OCI-LY3 (cell line): ENCODE measurements at regions not wholly inside any gene's neighbourhood (a gene's known extent, or its start where the extent isn't known, plus 50 kb on each side); places are given as distances from the start of the nearest gene placed in this dataset.
"Not testable (repeated sequence)": the region's sequence is repeated elsewhere in the genome, so short reads cannot be mapped to it uniquely, and the experiment has no call there.

Source experiments
- H2AFZ ChIP-seq: fragments of 200-600, 300-600 bp; shearing (Covaris generic); 2 replicates; pipeline ENCODE4 v1.6.0; 2014; ENCODE audit warnings: antibody characterized with exemption, low read depth, low read length
- H3K27ac ChIP-seq: fragments of 200-600, 300-600 bp; sonication (generic); 2 replicates; pipeline ENCODE4 v1.5.1; 2014; ENCODE audit warnings: mild to moderate bottlenecking, low read length, moderate library complexity, mixed read lengths
- H3K27me3 ChIP-seq: fragments of 200-600, 300-600 bp; sonication (generic); 2 replicates; pipeline ENCODE4 v1.6.1; 2014; ENCODE audit warnings: low read depth, low read length, mixed read lengths
- H3K36me3 ChIP-seq: fragments of 200-600, 300-600 bp; sonication (generic); replicated peaks from 2 replicates; pipeline ENCODE3; 2014; ENCODE audit warnings: low read depth, low read length, mixed read lengths
- H3K4me1 ChIP-seq: fragments of 300-600, 200-600 bp; sonication (generic); 2 replicates; pipeline ENCODE4 v1.6.1; 2014; ENCODE audit warnings: low read length, mixed read lengths
- H3K4me2 ChIP-seq: fragments of 200-600, 300-600 bp; sonication (generic); 2 replicates; pipeline ENCODE4 v1.6.1; 2014; ENCODE audit warnings: low read length, mixed read lengths
- H3K4me3 ChIP-seq: fragments of 300-600, 200-600 bp; sonication (generic); 2 replicates; pipeline ENCODE4 v1.5.1; 2014; ENCODE audit warnings: antibody characterized with exemption, mild to moderate bottlenecking, low read length, moderate library complexity
- H3K79me2 ChIP-seq: fragments of 300-600, 200-600 bp; shearing (Covaris generic); 2 replicates; pipeline ENCODE4 v1.6.1; 2014; ENCODE audit warnings: mild to moderate bottlenecking, low read length, mixed read lengths
- H3K9ac ChIP-seq: fragments of 300-600, 200-600 bp; shearing (Covaris generic); 2 replicates; pipeline ENCODE4 v1.6.0; 2014; ENCODE audit warnings: mild to moderate bottlenecking, low read length, moderate library complexity
- H3K9me3 ChIP-seq: fragments of 200-600, 300-600 bp; shearing (Covaris generic); 2 replicates; pipeline ENCODE4 v1.6.1; 2014; ENCODE audit warnings: low read length, mixed read lengths; ENCODE audit not compliant: insufficient read depth
- H4K20me1 ChIP-seq: fragments of 200-600, 300-600 bp; sonication (generic); 2 replicates; pipeline ENCODE4 v1.6.1; 2016; ENCODE audit warnings: low read length, mixed read lengths; ENCODE audit not compliant: insufficient read depth
- CTCF ChIP-seq: fragments of 200-600, 300-600 bp; sonication (generic); IDR thresholded peaks from 2 replicates; pipeline ENCODE4 v1.5.1; 2014; ENCODE audit warnings: antibody characterized with exemption, low read length, low read depth
- EZH2phosphoT487 ChIP-seq: fragments of 200-600 bp; shearing (Covaris generic); IDR thresholded peaks from 2 replicates; pipeline ENCODE4 v1.6.1; 2018; ENCODE audit warnings: antibody characterized with exemption, mixed run types, low read depth

- peak overlapping the region; percentile 71 for H2AFZ ChIP-seq
- no peak overlapping the region for H3K27ac ChIP-seq
Observed at GRCh38 chr5:157948738-157949410, 89.9 kb upstream of the CLINT1 start.

GRCh38 chr5:157947156-157947555 lies 88.2 kb upstream of the CLINT1 start:
- no peaks in the 10 kb centered on the region for H4K20me1 ChIP-seq
- no peak overlapping the region for H2AFZ ChIP-seq
- H3K36me3 ChIP-seq = no peaks in the 10 kb centered on the region
- TF ChIP-seq CTCF (no peak), EZH2phosphoT487 (no peak)
- no peak overlapping the region for H3K27ac ChIP-seq
- no peak overlapping the region for H3K9ac ChIP-seq
- no peaks in the 10 kb centered on the region for H3K27me3 ChIP-seq
- no peaks in the 10 kb centered on the region for H3K9me3 ChIP-seq
- no peak overlapping the region for H3K4me3 ChIP-seq
- peaks cover 20% of the 10 kb centered on the region; the same call in 1 of the 2 replicates for H3K4me1 ChIP-seq
- no peak overlapping the region for H3K4me2 ChIP-seq
- H3K79me2 ChIP-seq = no peaks in the 10 kb centered on the region

More at GRCh38 chr5:157948738-157949410, 89.9 kb upstream of the CLINT1 start:
- TF ChIP-seq EZH2phosphoT487 = no peak
- TF ChIP-seq CTCF = peak; percentile 76
- peak overlapping the region; percentile 72 for H3K4me3 ChIP-seq
- H3K9me3 ChIP-seq = no peaks in the 10 kb centered on the region
- H3K36me3 ChIP-seq = no peaks in the 10 kb centered on the region
- H3K27me3 ChIP-seq = no peaks in the 10 kb centered on the region
- peaks cover 20% of the 10 kb centered on the region; the same call in 1 of the 2 replicates for H3K4me1 ChIP-seq
- peak overlapping the region; percentile 44 for H3K9ac ChIP-seq
- H4K20me1 ChIP-seq = no peaks in the 10 kb centered on the region
- peak overlapping the region; percentile 83 for H3K4me2 ChIP-seq
- no peaks in the 10 kb centered on the region for H3K79me2 ChIP-seq

- not testable (repeated sequence) for H3K9ac ChIP-seq, H3K4me2 ChIP-seq
Observed at GRCh38 chr5:157945822-157946221, 86.9 kb upstream of the CLINT1 start.

GRCh38 chr5:157944938-157945337 lies 86.0 kb upstream of the CLINT1 start:
- H3K4me1 ChIP-seq = peaks cover 13% of the 10 kb centered on the region; the same call in 1 of the 2 replicates
- TF ChIP-seq CTCF (no peak), EZH2phosphoT487 (no peak)
- H3K27ac ChIP-seq = no peak overlapping the region
- H3K4me3 ChIP-seq = no peak overlapping the region
- H3K79me2 ChIP-seq = no peaks in the 10 kb centered on the region
- no peak overlapping the region for H3K4me2 ChIP-seq
- no peak overlapping the region for H3K9ac ChIP-seq
- no peaks in the 10 kb centered on the region for H3K27me3 ChIP-seq
- H4K20me1 ChIP-seq = no peaks in the 10 kb centered on the region
- no peaks in the 10 kb centered on the region for H3K9me3 ChIP-seq
- H3K36me3 ChIP-seq = no peaks in the 10 kb centered on the region
- H2AFZ ChIP-seq = no peak overlapping the region

More at GRCh38 chr5:157945822-157946221, 86.9 kb upstream of the CLINT1 start:
- not testable (repeated sequence) for H3K36me3 ChIP-seq, H2AFZ ChIP-seq, H3K27ac ChIP-seq, H3K4me3 ChIP-seq, H3K79me2 ChIP-seq, H3K9me3 ChIP-seq, H3K27me3 ChIP-seq, H4K20me1 ChIP-seq
- peaks cover 13% of the 10 kb centered on the region; the same call in 1 of the 2 replicates for H3K4me1 ChIP-seq
